Stimulated activated CD8-positive, alpha-beta memory T cell treated with anti-CD3 and anti-CD28 coated beads, Interleukin-4, amount 100 ng/mL, for 4 hours (primary cell): ENCODE measurements at regions not wholly inside any gene's neighbourhood (a gene's known extent, or its start where the extent isn't known, plus 50 kb on each side); places are given as distances from the start of the nearest gene placed in this dataset.
"Not testable (repeated sequence)": the region's sequence is repeated elsewhere in the genome, so short reads cannot be mapped to it uniquely, and the experiment has no call there.

ENCODE experiments used
- DNase-seq, 2 donors: peaks; one replicate each; pipeline ENCODE4 v3.0.0-alpha.2; 2020; ENCODE audit warnings: low read depth in 2 of 2, low spot score in 1 of 2

DNA sequence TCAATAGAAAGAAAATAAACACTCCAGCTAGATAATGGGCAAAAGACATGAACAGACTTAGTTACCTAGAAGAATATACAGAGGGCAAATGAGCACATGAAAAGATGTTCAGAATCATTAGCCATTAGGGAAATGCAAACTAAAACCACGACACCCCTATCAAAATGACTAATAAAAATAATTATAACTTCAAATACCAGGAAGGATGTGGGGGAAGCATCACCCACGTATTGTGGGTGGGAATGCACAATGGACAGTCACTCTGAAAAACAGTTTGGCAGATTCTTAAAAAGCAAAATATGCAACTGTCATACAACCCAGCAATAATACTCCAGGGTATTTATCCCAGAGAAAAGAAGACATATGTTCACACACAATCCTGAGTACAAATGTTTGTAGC is 92.6 kb downstream of the DLL1 start:
- DNase-seq, result no peak

DNA sequence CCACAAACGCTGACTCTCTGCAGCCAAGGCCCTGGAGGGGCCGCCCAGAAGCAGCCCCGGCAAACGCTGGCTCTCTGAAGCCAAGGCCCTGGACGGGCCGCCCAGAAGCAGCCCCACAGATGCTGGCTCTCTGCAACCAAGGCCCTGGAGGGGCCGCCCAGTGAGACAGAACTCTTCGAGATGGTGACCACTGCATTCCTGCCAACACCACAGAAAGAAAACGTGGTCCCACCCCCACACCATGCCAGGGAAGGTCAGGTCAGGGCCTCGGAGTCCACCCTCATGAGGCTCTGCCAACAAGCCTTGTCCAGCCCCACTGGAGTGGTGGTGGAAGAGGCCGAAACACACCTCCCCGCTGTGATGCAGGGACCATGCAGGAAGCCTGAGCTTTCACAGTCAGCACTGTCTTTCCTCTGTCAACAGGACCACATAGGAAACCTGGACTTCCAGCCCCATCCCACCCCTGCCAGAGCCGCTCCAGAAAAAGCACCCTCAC is 97.5 kb downstream of the DLL1 start:
- no peak for DNase-seq

DNA sequence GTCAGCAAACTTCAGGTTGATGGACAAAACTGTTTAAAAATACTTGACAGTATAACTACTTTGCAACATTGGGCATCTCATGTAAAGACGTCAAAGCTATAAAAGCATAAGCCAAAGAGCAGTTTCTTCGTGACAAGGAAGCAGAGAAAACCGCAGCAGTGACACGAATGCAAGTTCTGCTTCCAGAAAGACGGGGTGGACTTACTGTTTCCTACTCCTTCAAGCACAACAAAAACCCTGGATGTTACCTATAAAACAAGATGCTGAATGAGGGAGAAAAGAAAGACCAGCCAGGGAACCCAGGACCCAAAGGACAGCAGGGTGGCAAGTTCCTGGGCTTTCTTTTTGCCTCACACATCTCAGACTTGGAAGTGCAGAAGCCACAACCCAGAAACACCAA is 98.0 kb downstream of the DLL1 start:
- no peak for DNase-seq

- not testable (repeated sequence) for DNase-seq
These were observed 98.8 kb downstream of the DLL1 start for GRCh38 chr6:170192101-170192500.

DNA sequence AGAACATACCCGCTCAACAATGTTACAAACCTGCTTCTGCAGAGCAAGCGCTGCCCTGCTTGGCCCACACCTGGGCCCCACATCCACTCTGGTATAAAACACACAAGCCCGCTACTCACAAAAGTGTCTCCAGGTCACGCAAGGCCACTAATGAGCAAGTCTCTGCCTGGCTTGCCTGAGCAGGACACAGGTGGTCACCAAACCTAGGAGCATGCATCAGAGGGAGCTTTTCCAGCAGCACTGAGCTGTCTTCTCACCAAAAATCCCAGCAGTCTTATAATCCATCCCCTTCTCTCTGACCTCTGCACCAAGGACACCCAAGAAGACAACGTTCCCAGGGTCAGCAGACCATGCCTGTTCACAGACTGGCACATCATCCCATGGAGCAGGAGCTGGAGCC is 100.8 kb downstream of the DLL1 start:
- no peak for DNase-seq

- DNase-seq, result no peak
These were observed 101.6 kb downstream of the DLL1 start for GRCh38 chr6:170189236-170189635.

- no peak for DNase-seq
These were observed 102.3 kb downstream of the DLL1 start for GRCh38 chr6:170188571-170189001.

- no peak for DNase-seq
These were observed 103.0 kb downstream of the DLL1 start for GRCh38 chr6:170187669-170188566.

DNA sequence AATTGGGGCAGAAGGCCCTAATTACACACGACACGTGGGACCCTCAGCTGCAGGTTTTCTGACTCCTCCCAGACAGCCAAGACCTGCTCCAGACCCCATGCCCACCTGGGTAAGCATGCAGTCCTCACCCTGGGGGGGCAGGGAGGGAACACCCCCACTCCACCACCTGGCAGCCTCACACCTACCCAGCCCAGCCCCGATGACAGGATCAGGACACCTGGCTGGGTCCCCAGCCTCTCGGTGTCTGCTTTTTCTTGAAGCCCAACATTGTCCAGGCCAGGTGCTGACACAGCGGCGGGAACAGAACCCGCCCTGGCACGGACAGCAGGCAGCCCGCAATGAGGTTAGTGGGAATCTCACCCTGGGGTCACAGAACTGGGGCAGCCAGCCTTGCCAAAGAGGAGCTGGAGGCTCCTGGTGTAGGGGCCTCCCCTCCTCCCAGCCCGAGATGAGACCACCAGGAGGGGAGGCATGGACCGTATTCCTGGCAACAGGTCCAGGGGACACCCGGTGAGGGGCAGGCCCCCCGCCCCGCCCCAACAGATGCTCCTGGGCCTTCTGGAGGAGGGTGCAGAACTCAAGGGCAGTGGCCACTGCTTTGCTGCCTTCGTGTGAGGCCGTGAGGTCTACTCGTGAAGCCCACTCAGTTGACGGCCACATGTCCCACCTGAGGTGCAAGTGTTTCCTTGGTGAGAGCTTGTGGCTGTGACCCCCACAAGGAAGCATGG is 103.8 kb downstream of the DLL1 start:
- DNase-seq, result no peak

DNA sequence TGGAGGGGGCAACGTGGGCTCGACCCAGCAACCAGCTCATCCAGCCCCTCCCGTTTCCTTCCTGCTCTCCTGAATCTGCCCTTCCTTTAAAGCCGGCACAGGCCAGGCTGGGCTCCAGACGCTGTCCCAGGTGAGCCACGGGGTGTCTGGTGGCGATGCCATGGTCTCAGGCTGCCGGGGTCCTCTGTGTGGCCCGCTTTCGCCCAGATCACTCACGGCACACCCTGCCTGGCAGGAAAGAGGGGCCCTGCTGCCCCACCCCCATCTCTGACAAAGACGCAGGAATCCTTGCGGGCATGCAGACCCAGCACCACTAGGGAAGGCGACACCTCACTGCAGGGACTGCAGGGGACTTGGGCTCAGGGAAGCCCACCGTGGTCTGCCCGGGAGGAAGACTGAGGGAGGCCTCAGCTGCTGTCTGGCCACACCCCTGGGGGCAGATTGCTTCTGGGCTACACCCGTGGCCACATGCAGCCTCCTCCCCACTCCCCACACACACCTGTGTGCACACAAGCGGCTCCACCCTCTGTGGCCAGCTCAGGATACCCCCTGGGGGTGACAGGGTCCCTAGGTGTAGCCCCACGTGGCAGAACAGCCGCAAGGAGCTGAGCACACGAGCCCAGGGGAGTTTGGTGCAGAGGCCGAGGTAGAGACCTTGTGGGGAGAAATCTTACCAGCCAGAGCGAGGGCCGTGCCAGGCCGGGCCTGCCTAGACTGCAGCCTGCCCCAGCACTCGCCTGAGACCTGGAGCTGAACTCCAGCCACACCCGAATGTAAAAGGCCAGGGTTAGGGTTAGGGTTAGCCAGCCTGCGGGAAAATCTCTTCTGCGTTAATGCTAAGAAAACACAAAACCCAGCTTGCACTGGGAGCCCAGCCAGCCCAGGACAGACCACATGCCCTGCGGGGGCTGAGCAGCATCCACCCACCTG is 104.6 kb downstream of the DLL1 start:
- DNase-seq, result no peak

DNA sequence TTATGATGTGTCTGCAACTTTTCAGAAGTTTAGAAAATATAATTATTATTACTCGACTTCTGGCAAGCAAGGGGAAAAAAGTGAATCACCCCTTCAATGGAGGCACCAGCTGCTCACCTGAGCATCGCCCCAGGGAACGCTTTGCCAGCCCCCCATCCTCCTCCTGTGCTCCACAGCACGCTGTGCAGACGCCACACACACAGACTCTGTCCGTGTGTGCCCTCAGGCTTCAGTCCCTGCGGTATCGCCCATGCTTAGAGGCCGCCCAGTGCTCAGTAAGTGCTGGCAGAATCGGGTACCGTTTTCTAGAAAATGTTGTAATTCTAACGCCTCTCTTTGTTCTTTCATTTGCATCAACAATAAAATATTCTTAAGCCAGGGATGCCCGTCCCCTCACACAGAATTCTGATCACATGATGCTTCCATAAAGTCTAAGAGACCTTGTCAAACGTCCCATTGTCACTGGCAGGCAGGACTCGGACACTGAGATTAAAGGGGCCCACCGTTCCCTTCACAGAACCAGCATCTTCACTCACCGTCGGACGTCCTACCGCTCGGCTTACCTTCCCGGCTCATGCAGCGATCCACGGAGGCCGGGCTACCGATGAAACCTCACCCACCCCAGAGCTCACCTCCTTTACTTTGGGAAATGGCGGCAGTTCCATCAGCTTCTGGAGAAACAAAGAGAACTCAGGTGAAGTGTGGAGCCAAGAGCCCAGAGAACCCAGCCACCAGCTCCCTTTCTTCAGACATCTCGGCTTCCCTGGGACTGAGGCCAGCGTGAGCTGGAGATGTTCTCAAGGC is 105.5 kb downstream of the DLL1 start:
- no peak for DNase-seq

DNA sequence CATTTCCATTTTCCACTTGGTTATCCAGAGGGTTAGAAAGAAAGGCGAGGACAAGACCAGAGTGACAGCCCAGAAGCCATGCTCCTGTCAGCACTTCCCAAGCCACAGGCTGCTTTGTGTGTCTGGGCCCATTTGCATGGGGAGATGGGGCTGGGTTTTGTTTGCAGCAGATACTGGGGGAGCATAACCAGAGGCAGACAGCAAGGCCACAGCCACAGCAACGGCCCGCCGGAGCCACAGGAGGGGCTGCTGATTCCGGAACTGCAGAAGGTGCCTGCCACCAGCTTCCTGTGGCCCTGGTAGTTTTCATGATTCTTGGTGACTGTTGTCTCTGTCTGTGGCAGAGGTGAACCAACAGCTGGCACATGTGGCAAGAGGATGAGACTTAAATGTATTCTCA is 106.6 kb downstream of the DLL1 start:
- DNase-seq, result no peak

DNA sequence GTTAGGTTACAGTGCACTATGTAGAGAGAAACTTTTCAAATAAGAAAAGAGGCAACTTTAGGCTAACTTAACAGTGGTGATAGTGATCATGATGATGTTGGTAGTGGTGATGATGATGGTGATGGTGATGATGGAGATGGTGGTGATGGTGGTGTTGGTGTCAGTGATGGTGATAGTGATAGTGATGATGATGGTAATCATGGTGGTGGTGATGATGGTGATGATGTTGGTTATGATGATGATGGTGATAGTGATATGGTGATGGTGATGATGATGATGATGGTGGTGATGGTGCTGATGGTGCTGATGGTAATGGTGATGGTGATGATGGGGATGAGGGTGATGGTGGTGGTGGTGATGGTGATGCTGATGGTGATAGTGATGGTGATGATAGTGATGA is 107.4 kb downstream of the DLL1 start:
- DNase-seq, result no peak

DNA sequence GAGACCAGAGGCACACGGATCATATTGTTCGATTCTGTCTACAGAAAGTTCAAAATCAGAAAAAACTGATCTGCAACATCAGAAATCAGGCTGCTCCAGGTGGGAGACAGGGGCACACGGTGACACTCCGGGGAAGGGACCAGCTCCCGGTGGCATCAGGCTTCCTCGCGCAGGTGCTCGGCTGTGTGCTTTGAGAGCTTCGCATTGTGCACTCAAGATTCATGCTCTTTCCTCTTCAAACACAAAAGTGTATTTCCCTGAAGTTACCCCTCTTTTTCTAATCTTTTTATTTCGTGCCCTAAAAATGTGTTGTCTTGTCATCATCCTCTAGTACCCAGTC is 108.1 kb downstream of the DLL1 start:
- no peak for DNase-seq

DNA sequence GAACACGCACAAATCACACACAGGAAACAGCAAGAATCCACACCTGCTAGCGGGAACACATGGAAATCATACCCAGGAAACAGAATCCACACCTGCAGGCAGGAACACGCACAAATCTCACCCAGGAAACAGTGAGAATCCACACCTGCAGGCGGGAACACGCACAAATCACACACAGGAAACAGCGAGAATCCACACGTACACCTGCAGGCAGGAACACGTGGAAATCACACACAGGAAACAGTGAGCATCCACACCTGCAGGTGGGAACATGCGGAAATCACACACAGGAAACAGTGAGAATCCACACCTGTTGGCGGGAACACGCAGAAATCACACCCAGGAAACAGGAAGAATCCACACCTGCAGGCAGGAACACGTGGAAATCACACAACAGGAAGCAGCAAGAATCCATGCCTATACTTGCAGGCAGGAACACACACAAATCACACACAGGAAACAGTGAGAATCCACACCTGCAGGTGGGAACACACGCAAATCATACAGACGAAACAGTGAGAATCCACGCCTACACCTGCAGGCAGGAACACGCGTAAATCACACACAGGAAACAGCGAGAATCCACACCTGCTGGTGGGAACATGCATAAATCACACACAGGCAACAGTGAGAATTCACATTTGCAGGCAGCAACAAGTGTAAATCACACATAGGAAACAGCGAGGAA is 108.6 kb downstream of the DLL1 start:
- DNase-seq, result no peak

GRCh38 chr6:170181338-170181690 is 109.6 kb downstream of the DLL1 start:
- DNase-seq, result no peak

DNA sequence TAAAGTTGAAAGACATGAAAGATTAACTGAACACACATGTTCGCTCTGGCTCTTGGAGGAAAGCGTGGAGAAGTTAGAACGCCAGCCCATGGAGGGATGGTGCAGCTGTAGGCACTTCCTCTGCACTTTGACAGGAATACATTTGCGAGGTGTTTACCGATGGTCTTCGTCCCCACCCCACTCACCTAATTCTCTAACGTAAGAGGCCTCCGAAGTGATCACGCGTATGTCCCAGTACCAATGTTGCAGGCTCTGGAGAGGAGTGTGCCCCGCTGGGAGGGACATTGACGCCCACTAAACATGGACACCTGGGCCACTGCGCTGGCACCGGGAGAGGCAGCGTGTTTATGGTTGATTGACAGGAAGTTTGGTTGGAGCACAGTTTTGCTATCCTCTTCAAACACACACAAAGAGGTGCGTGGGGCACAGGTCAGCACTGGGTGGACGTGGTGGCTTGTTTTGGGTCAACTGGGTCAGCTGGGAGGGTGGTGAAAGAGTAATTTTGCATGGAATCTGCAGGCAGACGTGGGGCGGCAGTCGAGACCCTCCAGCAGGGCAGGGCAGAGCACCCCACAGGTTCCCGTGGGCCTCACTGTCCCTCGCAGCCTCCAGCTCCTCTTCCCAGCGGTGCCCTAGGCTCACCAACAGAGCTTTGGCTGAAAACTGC is 110.1 kb downstream of the DLL1 start:
- no peak for DNase-seq

- DNase-seq, result no peak
These were observed 111.1 kb downstream of the DLL1 start for GRCh38 chr6:170179616-170180324.
